LNCAP (cell line): ENCODE measurements at regions not wholly inside any gene's neighbourhood (a gene's known extent, or its start where the extent isn't known, plus 50 kb on each side); places are given as distances from the start of the nearest gene placed in this dataset.

ENCODE experiments used
- CTCF ChIP-seq: fragments of 450-650 bp; IDR thresholded peaks from 2 replicates; pipeline ENCODE4 v1.5.1; 2017; ENCODE audit warnings: mild to moderate bottlenecking

- TF ChIP-seq CTCF = no peak
Measured at GRCh38 chr1:30492451-30492850, 230.9 kb downstream of the MATN1 start.

DNA sequence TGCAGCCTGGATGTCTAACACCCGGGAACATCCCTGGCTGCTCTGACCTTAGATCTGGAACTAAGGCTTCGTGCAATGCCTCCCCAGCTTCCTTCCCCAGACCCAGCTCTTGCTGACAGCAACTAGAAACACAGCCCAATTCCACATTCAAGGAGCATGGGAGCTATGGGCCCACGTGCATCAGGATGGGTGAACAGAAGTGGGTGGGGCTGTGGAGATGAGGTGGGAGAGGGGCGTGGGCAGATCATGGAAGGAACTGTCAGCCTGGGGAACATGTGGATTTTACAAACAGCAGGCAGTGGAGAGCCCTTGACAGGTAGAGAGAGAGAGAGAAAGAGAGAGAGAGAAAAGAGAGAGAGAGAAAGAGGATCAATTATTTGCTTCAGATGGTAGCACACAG, 231.6 kb downstream of the MATN1 start:
- no peak for TF ChIP-seq CTCF

GRCh38 chr1:30490554-30491053, 232.8 kb downstream of the MATN1 start:
- TF ChIP-seq CTCF = no peak

DNA sequence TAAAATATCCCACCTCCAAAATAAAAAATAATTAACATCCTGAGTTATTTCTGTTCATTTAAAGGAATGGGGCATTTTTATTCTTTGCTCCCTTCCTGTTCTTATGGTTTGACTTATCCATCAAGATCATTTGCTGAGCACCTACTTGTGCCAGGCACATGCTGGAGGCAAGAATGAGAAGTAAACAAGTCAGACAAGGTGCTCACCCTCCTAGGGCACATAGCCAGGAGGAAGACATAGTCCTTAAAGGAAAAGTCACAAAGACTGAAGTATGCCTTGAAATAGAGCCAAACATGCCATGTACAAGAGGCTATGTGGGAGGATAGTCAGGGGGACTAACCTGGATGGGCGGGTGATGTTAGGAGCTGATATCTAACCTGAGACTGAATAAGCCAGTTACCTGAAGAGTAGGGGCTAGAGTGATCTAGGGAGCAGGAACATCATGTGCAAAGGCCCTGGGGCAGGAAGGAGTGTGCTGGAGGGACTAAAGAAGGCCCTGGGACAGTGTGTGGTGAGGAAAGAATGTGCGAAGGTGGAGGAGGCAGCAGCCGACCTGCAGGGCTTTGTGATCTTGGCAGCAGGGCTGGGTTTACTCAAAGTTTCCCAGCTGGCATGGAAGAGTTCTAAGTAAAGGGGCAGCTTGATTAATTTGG, 233.5 kb downstream of the MATN1 start:
- no peak for TF ChIP-seq CTCF

DNA sequence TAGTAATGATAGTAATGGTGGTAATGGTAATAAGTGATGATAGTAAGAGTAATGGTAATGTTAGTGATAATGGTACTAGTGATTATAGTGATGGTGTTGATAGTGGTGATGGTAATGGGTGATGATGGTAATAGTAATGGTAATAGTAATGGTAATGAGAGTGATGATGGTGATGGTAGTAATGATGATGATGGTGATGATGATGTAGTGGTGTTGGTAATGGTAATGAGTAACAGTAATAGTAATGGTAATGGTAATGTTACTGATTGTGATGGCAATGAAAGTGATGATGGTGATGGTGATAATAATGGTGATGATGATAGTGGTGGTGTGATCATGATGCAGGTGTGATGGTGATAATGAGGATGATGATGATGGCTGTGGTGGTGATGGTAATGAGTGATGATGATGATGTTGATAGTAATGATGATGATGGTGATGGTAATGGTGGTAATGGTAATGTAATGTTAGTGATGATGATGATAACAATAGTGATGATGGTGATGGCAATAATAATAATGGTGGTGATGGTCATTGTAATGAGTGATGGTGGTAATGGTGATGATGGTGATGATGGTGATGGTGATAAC, 235.0 kb downstream of the MATN1 start:
- TF ChIP-seq CTCF = no peak

GRCh38 chr1:30487042-30487441, 236.3 kb downstream of the MATN1 start:
- TF ChIP-seq CTCF = no peak

DNA sequence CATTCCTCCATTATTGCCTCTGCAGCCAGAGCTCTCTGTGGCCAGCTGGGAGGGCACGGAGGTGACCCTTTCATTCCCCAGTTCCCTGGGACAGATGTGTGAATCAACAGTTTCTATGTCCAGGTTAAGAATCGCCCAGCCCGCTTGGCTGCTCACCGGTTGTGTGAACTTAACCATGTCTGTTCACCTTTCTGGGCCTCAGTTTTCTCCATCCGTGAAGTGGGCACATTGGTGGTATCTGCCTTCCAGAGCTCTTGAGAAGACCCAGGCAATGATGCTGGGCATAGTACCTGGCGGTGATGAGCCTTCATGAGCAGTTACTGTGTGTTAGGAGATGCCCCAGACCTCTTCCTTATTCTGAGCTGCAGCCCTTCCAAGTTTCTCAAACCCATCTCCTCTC, 238.3 kb downstream of the MATN1 start:
- no peak for TF ChIP-seq CTCF
